EH (cell line): ENCODE measurements at regions not wholly inside any gene's neighbourhood (a gene's known extent, or its start where the extent isn't known, plus 50 kb on each side); places are given as distances from the start of the nearest gene placed in this dataset.

Experiments used
- DNase-seq: peaks from one replicate; pipeline ENCODE4 v3.0.0-alpha.2; 2015; ENCODE audit warnings: low read depth

DNA sequence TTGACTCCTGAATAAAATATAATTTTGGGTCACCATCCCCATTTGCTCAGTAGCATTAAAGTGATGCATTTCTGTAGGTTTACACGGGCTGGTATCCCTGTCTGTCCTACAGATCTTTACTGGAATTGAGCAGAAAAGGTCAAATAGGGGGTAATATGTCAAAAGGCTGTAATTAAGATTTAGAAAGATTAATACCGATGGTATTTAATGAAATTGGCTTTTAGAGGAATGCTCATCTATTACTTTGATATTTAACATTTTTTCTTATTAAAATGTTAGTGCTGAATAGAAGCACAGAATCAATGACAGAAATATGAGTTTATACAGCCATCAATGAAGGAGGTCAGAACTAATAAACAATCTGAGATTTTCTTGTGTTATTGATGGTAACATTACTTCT is 1762.2 kb upstream of the WWC1 start:
- no peak for DNase-seq

GRCh38 chr5:166532456-166533220 is 1758.8 kb upstream of the WWC1 start:
- DNase-seq = no peak

GRCh38 chr5:166535641-166536040 is 1755.8 kb upstream of the WWC1 start:
- no peak for DNase-seq

DNA sequence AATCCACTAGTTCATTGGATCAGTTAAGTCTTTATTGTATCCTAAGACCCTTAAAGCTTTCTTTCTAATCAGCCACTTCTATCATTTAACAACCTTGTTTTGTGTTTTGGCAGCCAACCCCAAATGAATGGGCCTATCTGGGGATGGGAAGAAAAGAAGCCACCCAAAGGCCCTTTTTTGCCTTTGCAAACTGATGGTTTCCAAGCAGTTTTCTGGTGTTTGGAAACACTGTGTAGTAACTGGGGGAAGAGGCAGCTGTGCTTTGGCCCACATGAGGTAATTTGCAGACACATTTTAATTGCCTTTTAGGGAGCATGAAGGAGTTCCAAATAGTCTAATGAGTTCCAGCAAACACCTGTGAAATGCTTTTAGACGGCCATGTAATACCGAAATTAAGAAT is 1751.3 kb upstream of the WWC1 start:
- DNase-seq = no peak

DNA sequence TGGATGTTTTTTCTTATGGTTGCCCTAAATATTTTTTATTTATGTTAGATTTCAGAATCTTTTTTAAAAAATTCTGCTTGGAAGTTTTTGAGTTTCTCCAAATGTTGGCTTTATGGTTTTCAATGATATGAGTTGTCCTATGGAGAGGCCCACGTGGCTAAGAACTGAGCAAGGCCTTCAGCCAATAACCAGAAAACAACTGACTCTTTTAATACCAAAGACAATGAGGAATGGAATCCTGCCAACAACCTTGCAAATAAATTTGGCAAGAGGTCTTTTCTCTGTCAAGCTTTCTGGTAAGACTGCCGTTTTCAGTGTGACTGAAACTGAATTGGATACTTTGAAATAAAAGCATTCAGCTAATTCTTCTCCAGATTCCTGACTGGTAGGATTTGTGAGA is 1740.1 kb upstream of the WWC1 start:
- DNase-seq = no peak

DNA sequence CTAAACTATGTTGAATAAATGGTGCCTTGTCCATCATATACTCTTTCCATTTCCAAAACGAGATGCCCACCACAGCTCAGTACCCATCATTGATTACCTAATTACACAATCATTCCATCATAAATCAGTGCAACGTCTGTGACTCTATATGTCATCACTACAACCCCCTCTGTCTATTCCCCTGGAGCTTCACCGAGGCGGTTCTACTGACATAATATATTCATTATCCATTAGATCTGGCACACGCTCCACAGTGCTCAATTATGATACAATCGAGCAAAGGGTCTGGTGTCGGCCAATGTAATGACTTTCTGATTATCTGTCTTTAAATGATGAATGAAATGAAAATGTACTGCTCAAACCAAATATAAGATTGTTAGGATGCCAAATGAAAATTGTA is 1737.7 kb upstream of the WWC1 start:
- DNase-seq = no peak

DNA sequence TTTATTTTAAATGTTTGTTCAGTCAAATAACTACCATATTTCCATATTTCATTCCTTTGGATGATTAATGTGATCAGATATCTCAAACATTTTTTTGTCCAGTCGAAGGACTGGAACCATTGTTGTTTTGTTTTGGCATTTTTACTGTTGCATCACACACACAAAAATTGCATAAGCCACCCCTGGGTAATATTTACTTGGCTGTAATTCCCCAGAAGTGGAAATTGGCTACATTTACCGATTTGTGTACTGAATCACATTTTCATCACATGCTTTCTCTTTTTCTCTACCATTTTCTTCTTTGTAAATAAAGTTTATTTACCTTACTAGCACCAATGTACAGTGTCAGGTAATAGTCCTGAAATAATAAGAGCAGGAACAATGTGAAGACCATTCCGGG is 1729.7 kb upstream of the WWC1 start:
- no peak for DNase-seq

GRCh38 chr5:166562246-166562645 is 1729.2 kb upstream of the WWC1 start:
- no peak for DNase-seq

GRCh38 chr5:166566725-166567124 is 1724.7 kb upstream of the WWC1 start:
- DNase-seq = no peak

- DNase-seq = no peak
These were observed 1720.6 kb upstream of the WWC1 start for GRCh38 chr5:166570865-166571264.

DNA sequence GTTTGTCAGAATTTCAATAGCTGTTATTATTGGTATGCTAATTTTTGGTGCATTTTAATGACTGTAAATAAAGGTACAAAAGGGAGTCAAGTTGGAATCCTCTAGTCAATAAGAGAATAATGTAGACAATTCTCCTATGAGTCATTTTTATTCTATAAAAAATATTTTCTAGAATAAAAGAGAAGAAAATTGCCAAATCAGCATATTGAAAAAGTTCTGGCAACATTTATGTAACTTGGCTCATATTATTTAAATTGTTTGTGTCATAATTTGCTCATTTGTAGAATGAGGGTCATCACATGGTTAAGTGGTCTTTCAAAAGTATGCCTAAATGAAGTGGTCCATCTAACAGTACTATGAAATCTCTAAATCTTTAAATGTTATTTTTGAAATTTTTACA is 1719.8 kb upstream of the WWC1 start:
- no peak for DNase-seq

- DNase-seq = no peak
These were observed 1715.1 kb upstream of the WWC1 start for GRCh38 chr5:166576323-166576722.

DNA sequence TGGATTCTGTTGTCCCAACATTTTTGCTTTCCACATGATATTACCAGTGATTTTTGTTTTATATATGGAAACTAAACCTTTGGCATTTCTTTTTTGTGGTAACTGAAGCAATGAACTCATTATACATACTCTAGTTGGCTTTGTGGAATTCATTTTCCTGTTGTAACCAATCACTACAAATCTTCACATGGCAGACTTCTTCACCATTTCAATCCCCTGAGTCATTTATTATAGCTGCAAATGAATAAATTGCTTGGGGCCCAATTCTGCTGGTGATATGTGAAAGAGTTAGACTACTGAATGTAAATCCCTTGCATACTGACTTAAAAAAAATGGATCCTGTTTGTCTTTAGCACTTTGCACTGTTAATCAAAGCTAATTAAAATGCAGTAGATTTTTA is 1709.6 kb upstream of the WWC1 start:
- DNase-seq = no peak

GRCh38 chr5:166582416-166582815 is 1709.0 kb upstream of the WWC1 start:
- DNase-seq = no peak

DNA sequence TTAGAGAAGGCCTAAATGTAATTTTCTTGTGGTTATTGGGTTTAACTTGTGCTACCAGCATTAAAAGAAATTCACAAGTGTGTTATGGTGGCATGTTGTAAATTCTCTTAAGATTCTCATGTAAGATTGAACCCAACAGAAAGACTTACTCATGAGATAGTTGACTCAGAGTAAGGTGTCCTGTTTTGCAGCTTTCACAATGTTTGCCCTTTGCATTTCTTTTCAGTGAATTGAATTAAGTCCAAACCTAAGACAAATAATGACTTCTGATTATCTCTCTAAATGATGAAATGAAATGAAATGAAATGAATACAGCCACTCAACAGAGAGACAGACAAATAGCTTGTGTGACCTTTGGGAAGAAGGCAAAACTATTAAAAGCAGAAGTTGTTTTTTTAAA is 1696.9 kb upstream of the WWC1 start:
- DNase-seq = no peak

DNA sequence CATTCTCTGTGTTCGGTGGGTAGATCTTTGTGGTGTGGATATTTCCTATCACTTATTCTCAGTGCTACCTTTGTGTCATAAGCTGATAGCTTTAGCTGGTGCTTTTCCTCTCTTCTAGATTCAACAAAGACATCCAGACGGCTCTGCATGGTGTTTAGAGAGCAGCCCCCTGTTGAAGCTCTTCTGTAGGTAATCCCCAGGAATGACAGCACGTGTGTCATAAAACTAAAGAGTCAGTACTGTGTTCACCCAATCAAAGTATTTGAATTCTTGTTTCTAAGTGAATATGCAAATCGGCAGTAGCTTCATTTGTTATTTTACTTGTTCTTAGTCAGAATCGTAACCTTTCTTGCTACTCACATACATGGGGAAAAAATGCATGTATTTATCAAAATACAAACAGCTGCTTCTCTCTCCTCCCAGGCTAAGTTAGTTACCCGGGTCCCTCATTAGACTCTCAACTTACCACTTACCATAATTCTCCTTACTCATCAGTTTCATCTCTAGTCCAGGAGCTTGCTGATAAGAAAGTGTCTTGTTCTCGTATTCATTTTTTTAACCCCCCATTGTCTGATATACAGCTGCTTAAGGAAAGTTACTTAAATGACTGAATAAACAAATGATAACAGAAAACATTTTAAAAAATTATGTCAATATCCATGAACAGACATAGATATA is 1696.0 kb upstream of the WWC1 start:
- no peak for DNase-seq

DNA sequence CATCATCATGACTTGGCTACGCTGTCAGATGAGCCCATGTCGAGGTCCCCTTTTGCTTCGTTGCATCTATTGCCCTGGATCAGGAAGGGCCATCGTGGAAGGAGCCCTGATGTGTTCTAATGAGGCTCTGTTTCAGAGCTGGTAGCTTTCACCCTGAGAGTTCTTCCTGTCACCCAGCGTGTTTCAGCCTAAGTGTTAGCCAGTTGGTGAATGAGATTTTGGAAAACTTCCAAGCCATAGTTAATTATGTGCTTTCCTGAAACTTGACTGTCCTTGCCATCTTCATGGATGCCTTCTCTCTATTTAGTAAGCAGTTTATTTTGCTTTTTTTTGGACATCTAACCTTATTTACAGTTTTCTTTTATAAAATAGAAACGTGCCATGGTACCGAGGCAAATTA is 1695.4 kb upstream of the WWC1 start:
- DNase-seq = no peak

GRCh38 chr5:166602271-166602670 is 1689.2 kb upstream of the WWC1 start:
- no peak for DNase-seq

DNA sequence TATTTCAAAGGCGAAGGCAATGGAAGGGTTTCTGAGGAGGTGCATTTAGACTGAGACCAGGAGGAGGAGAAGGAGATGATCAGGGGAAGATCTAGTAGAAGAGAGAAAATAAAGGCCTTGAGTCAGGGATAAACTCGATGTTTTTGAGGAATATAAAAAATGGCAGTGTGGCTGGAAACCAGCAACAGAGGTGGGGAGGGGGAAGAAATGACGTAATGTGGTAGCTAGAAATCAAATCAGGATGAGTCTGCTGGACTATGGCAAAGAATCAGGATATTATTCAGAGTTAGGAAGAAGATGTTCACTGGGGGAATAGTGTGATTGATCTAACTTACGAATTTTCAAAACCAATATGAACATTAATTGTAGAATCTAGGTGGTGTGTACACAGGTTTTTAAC is 1673.9 kb upstream of the WWC1 start:
- no peak for DNase-seq

GRCh38 chr5:166618526-166618925 is 1672.9 kb upstream of the WWC1 start:
- no peak for DNase-seq

DNA sequence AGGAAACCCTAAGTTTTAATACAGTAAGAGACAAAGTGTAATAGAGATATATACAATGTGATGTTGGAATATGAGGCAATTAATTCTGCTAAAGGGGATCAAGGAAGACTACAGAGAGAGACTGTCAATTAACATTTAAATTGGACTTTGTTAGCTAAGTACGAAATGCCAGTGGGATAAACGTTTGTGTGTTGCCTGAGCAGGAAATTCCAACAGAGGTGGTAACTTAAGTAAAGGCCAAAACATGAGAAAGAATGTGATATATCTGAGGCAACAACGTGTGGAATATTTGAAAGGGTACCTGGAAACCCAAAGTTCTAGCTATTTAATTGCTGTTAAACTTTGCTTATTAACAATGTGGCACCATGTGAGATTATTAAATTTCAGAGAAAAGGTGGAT is 1666.9 kb upstream of the WWC1 start:
- no peak for DNase-seq

- DNase-seq = no peak
These were observed 1666.1 kb upstream of the WWC1 start for GRCh38 chr5:166625210-166625865.

- DNase-seq = no peak
These were observed 1654.2 kb upstream of the WWC1 start for GRCh38 chr5:166637295-166637694.
